ENCODE measurements at regions not wholly inside any gene's neighbourhood (a gene's known extent, or its start where the extent isn't known, plus 50 kb on each side); places are given as distances from the start of the nearest gene placed in this dataset.
"Not testable (repeated sequence)": the region's sequence is repeated elsewhere in the genome, so short reads cannot be mapped to it uniquely, and the experiment has no call there.

DNA sequence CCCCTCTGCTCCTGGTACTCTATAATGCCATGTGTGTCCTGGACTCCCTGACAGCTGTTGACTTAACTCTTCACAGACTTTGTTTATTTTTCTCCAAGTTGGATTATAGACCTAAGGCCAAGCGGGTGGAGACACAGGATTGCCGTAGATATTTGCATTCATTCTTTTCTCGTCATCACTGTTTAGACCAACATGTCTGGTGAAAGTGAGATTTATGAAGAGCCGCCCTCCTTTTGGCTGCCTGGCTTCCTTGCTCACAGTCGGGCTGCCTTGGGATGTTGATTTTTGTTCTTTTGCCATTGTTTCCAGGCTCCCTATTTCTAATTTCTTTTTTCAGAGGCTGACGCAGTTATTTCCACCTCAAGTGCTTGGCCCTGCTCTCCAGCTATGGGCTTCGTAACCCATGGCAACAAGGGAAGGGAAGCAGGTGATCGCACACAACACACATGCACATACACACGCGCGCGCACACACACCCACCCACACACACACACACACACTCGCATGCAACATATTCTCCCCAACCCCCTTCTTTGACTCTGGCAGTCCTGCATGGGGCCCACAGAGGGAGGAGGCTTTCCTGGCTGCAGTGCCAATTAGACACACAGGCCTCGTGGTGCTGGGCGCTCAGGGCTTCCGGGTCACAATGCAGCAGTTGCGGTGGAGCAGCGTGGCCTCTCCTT lies 296.5 kb downstream of the MTX2 start:
- Histone ChIP-seq H3K36me3 (ENCODE audit: control insufficient read depth in 1 of 2, insufficient read depth in 2 of 2, low read length in 2 of 2) (no peaks in the 10 kb centered on the region), H3K4me3 (ENCODE audit: low read depth in 1 of 2, low read length in 2 of 2) (peak overlapping the region in 1 of 2 donors; percentile 20), H3K9me3 (ENCODE audit: control insufficient read depth in 1 of 2, low read length in 2 of 2) (no peaks in the 10 kb centered on the region), H3K4me1 (ENCODE audit: control insufficient read depth in 1 of 2, insufficient read depth in 2 of 2, low read length in 2 of 2) (peaks cover 0 to 8% of the 10 kb centered on the region in 2 donors), H3K27ac (ENCODE audit: low read length) (no peak overlapping the region), H3K27me3 (ENCODE audit: low read depth, low read length) (no peaks in the 10 kb centered on the region)

- Histone ChIP-seq H3K9me3 (ENCODE audit: control insufficient read depth in 1 of 2, low read length in 2 of 2) (no peaks in the 10 kb centered on the region), H3K27me3 (ENCODE audit: low read depth, low read length) (no peaks in the 10 kb centered on the region), H3K36me3 (ENCODE audit: control insufficient read depth in 1 of 2, insufficient read depth in 2 of 2, low read length in 2 of 2) (no peaks in the 10 kb centered on the region), H3K4me3 (ENCODE audit: low read depth in 1 of 2, low read length in 2 of 2) (no peak overlapping the region), H3K4me1 (ENCODE audit: control insufficient read depth in 1 of 2, insufficient read depth in 2 of 2, low read length in 2 of 2) (peaks cover 0 to 8% of the 10 kb centered on the region in 2 donors), H3K27ac (ENCODE audit: low read length) (no peak overlapping the region)
Measured at GRCh38 chr2:176566496-176566895, 297.3 kb downstream of the MTX2 start.

DNA sequence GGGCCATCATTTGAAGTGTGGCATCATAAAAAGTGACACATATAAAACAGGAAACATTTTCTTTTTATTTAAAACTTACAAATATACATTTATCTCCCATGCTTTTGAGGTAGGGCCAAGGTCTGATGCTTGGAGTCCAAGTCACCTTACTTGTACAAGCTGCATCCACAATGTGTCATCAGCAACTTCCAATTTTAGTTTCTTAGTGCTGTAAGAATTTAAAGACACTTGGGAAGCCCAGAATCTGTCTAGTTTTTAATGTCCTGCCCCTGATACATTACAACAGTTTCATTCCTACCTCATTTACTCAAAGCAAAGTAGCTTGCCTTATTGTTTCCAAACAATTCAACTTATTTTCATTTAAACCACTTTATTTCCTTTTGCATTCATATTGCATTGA lies 297.7 kb downstream of the MTX2 start:
- no peaks in the 10 kb centered on the region for H3K36me3 ChIP-seq (ENCODE audit: control insufficient read depth in 1 of 2, insufficient read depth in 2 of 2, low read length in 2 of 2)
- no peaks in the 10 kb centered on the region for H3K27me3 ChIP-seq (ENCODE audit: low read depth, low read length)
- H3K9me3 ChIP-seq (ENCODE audit: control insufficient read depth in 1 of 2, low read length in 2 of 2) = no peaks in the 10 kb centered on the region
- H3K27ac ChIP-seq (ENCODE audit: low read length) = no peak overlapping the region
- no peak overlapping the region for H3K4me3 ChIP-seq (ENCODE audit: low read depth in 1 of 2, low read length in 2 of 2)
- H3K4me1 ChIP-seq (ENCODE audit: control insufficient read depth in 1 of 2, insufficient read depth in 2 of 2, low read length in 2 of 2) = peaks cover 0 to 8% of the 10 kb centered on the region in 2 donors

DNA sequence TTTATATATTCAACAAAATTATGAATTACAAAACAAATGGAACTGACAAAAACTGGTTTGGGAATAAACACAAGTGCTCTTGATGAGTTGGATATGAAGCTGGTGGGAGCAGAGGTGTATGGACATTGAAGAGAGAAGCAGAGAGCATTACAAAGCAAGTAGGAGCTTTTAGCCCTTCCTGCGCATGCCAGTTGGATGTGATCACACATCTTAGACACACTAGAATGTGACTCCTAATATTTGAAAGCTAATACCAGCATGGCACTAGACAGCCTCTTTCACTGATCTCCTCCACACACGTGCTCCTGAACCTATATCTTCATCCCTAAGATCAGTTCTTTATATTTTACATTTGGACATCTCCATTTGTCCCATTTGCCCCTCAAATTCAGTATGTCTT lies 298.1 kb downstream of the MTX2 start:
- Histone ChIP-seq H3K9me3 (ENCODE audit: control insufficient read depth in 1 of 2, low read length in 2 of 2) (no peaks in the 10 kb centered on the region), H3K4me1 (ENCODE audit: control insufficient read depth in 1 of 2, insufficient read depth in 2 of 2, low read length in 2 of 2) (peaks cover 0 to 8% of the 10 kb centered on the region in 2 donors), H3K27me3 (ENCODE audit: low read depth, low read length) (no peaks in the 10 kb centered on the region), H3K27ac (ENCODE audit: low read length) (no peak overlapping the region), H3K36me3 (ENCODE audit: control insufficient read depth in 1 of 2, insufficient read depth in 2 of 2, low read length in 2 of 2) (no peaks in the 10 kb centered on the region), H3K4me3 (ENCODE audit: low read depth in 1 of 2, low read length in 2 of 2) (no peak overlapping the region)

DNA sequence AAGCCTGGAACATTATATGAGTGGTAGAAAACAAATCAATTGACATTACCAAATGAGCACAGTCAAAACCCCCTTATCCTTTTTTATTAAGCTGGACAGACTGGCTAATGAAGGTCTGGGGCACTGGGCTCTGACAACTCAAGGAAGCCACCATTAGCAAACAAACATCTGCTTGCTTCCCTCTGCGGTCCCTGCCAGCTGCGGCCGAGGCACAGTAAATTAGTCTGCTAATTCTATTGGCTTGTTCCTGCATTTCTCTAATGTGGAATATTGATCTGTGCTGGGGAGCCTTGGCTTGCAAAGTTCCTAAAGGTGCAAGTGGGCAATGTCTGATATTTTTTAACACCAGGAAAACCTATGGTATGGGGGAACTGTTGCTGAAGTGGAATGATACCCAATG lies 300.3 kb downstream of the MTX2 start:
- H3K9me3 ChIP-seq (ENCODE audit: control insufficient read depth in 1 of 2, low read length in 2 of 2) = no peaks in the 10 kb centered on the region
- H3K27ac ChIP-seq (ENCODE audit: low read length) = no peak overlapping the region
- H3K27me3 ChIP-seq (ENCODE audit: low read depth, low read length) = no peaks in the 10 kb centered on the region
- no peaks in the 10 kb centered on the region for H3K36me3 ChIP-seq (ENCODE audit: control insufficient read depth in 1 of 2, insufficient read depth in 2 of 2, low read length in 2 of 2)
- H3K4me3 ChIP-seq (ENCODE audit: low read depth in 1 of 2, low read length in 2 of 2) = no peak overlapping the region
- peaks cover 0 to 8% of the 10 kb centered on the region in 2 donors for H3K4me1 ChIP-seq (ENCODE audit: control insufficient read depth in 1 of 2, insufficient read depth in 2 of 2, low read length in 2 of 2)

DNA sequence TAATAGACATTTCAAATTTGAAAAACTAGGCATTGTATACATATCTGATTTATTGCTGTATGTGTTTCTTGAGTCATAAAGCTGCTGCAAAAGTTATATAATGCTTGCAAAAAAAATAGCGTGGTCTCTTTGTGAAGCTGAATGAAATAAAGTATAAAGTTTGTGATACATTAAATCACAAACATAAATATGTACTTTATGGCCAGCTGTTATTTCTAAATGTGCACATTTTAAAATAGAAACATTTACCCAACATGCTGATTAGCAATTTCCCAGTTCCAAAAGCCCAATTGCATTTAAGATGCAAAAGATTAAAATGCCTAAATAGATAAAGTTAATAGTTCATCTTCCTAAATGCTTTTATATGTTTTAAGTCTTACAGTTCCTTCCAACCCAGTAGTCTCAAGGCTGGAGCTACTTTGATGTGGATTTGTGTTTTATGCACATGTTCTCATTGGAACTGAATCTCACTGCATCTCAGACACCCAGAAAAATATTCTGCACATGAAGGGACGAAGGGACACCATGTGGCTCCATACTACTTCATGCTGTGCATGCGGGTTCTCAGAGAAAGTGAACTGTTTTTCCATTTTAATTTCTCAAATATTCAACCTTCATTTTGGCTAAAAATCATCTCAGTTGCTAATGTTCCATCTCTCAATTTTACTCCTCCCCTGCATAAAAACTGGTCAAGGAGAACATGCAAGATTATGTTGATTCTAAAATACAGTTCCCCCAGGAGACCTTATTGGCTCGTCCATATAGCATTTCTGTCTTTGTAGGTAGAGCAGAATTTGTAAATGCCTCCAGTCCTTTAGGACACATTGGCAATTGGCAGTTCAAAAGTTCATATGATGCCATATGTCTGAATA lies 304.6 kb downstream of the MTX2 start:
- no peaks in the 10 kb centered on the region for H3K4me1 ChIP-seq (ENCODE audit: control insufficient read depth in 1 of 2, insufficient read depth in 2 of 2, low read length in 2 of 2)
- H3K27me3 ChIP-seq (ENCODE audit: low read depth, low read length) = no peaks in the 10 kb centered on the region
- no peak overlapping the region for H3K27ac ChIP-seq (ENCODE audit: low read length)
- H3K36me3 ChIP-seq (ENCODE audit: control insufficient read depth in 1 of 2, insufficient read depth in 2 of 2, low read length in 2 of 2) = no peaks in the 10 kb centered on the region
- H3K4me3 ChIP-seq (ENCODE audit: low read depth in 1 of 2, low read length in 2 of 2) = no peak overlapping the region
- no peaks in the 10 kb centered on the region for H3K9me3 ChIP-seq (ENCODE audit: control insufficient read depth in 1 of 2, low read length in 2 of 2)

DNA sequence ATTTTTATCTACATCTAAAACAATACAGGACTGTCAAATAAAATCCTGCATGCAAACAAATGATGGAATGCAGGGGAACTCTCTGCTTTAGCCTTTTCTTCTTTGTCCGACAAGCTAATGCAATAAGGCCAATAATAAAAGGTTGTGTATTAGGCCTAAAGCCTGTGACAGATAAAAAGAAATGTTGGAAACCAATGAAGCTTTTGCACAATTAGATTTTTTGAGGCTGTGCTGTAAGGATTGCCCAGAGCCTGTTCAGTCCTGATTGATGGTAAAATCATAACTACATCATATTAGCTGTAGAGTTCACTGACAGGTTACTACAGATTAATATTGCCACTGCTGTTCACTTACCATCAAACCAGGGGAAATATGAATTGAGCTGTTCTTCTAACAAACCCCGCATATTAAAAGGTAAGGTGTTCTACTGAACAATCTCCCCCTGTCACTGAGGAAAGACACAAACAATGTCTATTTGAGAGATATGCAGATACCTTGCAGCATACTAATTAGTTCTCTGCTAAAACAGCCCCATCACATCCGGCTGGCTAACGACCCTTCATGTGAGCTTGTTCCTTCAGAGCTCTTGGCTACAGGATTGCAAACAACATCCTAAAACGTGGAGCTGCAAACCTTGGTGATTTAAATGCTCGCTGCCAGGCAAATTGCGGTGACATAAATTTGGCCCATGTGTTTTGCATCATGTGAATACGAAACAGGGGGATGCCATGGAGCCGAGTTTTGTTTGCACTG lies 305.4 kb downstream of the MTX2 start:
- Histone ChIP-seq H3K9me3 (ENCODE audit: control insufficient read depth in 1 of 2, low read length in 2 of 2) (no peaks in the 10 kb centered on the region), H3K27me3 (ENCODE audit: low read depth, low read length) (no peaks in the 10 kb centered on the region), H3K4me3 (ENCODE audit: low read depth in 1 of 2, low read length in 2 of 2) (no peak overlapping the region), H3K27ac (ENCODE audit: low read length) (no peak overlapping the region), H3K4me1 (ENCODE audit: control insufficient read depth in 1 of 2, insufficient read depth in 2 of 2, low read length in 2 of 2) (no peaks in the 10 kb centered on the region), H3K36me3 (ENCODE audit: control insufficient read depth in 1 of 2, insufficient read depth in 2 of 2, low read length in 2 of 2) (no peaks in the 10 kb centered on the region)

DNA sequence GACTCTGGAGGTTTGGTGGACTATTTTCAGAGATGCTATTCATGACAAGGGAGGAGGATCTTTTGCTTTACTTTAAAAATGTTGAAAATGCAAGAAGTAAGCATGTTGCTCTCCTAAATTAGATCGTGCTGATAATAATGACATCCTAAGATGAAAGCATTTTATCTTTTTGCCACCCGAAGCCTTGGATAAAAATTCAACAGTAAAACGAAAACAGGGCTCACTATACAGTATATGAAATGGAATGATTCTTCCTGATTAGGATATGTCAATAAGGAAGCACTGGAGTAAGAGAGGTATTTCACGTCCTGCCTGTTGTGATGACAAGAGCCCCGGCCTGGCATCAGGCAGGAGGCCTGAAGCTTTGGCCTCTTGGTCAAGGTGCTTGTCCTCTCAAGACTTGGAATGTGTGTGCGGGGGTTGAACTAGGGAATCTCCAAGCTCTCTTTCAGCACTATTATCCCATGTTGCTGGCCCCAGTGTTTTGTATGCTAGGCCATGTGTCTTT lies 306.0 kb downstream of the MTX2 start:
- no peaks in the 10 kb centered on the region for H3K9me3 ChIP-seq (ENCODE audit: control insufficient read depth in 1 of 2, low read length in 2 of 2)
- H3K36me3 ChIP-seq (ENCODE audit: control insufficient read depth in 1 of 2, insufficient read depth in 2 of 2, low read length in 2 of 2) = no peaks in the 10 kb centered on the region
- H3K27me3 ChIP-seq (ENCODE audit: low read depth, low read length) = no peaks in the 10 kb centered on the region
- no peak overlapping the region for H3K27ac ChIP-seq (ENCODE audit: low read length)
- no peak overlapping the region for H3K4me3 ChIP-seq (ENCODE audit: low read depth in 1 of 2, low read length in 2 of 2)
- H3K4me1 ChIP-seq (ENCODE audit: control insufficient read depth in 1 of 2, insufficient read depth in 2 of 2, low read length in 2 of 2) = no peaks in the 10 kb centered on the region

DNA sequence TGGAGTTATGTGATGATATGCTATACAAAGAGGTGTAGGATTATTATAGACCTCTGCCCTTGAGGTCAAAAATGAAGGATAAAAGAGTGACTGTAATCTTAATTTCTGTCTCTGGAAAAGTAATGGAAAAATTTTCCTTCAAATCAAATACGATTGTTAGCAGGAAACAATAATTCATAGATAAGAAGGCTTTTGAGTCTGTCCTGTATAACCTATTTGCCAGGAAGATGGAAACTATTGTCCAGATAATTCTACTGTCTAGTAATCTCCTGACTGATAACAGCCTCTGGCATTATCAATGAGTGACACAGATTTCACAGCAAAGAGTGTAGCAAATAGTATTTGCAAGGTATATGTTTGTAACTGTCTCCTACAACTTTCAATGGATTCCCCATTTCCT lies 307.8 kb downstream of the MTX2 start:
- Histone ChIP-seq H3K27me3 (ENCODE audit: low read depth, low read length) (no peaks in the 10 kb centered on the region), H3K9me3 (ENCODE audit: control insufficient read depth in 1 of 2, low read length in 2 of 2) (no peaks in the 10 kb centered on the region), H3K36me3 (ENCODE audit: control insufficient read depth in 1 of 2, insufficient read depth in 2 of 2, low read length in 2 of 2) (no peaks in the 10 kb centered on the region), H3K4me1 (ENCODE audit: control insufficient read depth in 1 of 2, insufficient read depth in 2 of 2, low read length in 2 of 2) (no peaks in the 10 kb centered on the region), H3K4me3 (ENCODE audit: low read depth in 1 of 2, low read length in 2 of 2) (no peak overlapping the region), H3K27ac (ENCODE audit: low read length) (no peak overlapping the region)

DNA sequence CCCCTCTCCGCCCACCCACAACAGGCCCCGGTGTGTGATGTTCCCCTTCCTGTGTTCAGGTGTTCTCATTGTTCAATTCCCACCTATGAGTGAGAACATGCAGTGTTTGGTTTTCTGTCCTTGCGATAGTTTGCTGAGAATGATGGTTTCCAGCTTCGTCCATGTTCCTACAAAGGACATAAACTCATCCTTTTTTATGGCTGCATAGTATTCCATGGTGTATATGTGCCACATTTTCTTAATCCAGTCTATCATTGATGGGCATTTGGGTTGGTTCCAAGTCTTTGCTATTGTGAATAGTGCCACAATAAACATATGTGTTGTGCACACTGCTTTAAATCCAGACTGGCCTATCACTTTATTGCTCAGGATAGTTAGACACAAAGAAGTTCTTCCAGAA lies 309.1 kb downstream of the MTX2 start:
- not testable (repeated sequence) for H3K27me3 ChIP-seq (ENCODE audit: low read depth, low read length); H3K9me3 ChIP-seq (ENCODE audit: control insufficient read depth in 1 of 2, low read length in 2 of 2); H3K36me3 ChIP-seq (ENCODE audit: control insufficient read depth in 1 of 2, insufficient read depth in 2 of 2, low read length in 2 of 2)

GRCh38 chr2:176579608-176580007 lies 310.4 kb downstream of the MTX2 start:
- Histone ChIP-seq H3K4me1 (ENCODE audit: control insufficient read depth in 1 of 2, insufficient read depth in 2 of 2, low read length in 2 of 2) (peaks cover 0 to 3% of the 10 kb centered on the region in 2 donors), H3K27ac (ENCODE audit: low read length) (no peak overlapping the region), H3K36me3 (ENCODE audit: control insufficient read depth in 1 of 2, insufficient read depth in 2 of 2, low read length in 2 of 2) (no peaks in the 10 kb centered on the region), H3K9me3 (ENCODE audit: control insufficient read depth in 1 of 2, low read length in 2 of 2) (no peaks in the 10 kb centered on the region), H3K4me3 (ENCODE audit: low read depth in 1 of 2, low read length in 2 of 2) (no peak overlapping the region), H3K27me3 (ENCODE audit: low read depth, low read length) (no peaks in the 10 kb centered on the region)

More for the DNA sequence above, 309.1 kb downstream of the MTX2 start:
- H3K4me3 ChIP-seq (ENCODE audit: low read depth in 1 of 2, low read length in 2 of 2); H3K27ac ChIP-seq (ENCODE audit: low read length); H3K4me1 ChIP-seq (ENCODE audit: control insufficient read depth in 1 of 2, insufficient read depth in 2 of 2, low read length in 2 of 2): not testable (repeated sequence)
